Activated CD4-positive, alpha-beta T cell treated with anti-CD3 and anti-CD28 coated beads, Interleukin-2, Interleukin-6, amounts not matched to agents 100 ng/mL and 50 ng/mL, durations not matched to agents 16 hours and 8 hours (primary cell): ENCODE measurements at regions not wholly inside any gene's neighbourhood (a gene's known extent, or its start where the extent isn't known, plus 50 kb on each side); places are given as distances from the start of the nearest gene placed in this dataset.

Experiments used
- DNase-seq: peaks from one replicate; pipeline ENCODE4 v3.0.0-alpha.2; 2020

- no peak for DNase-seq
These were observed 495.1 kb downstream of the SOX6 start for GRCh38 chr11:15861256-15861655.

DNA sequence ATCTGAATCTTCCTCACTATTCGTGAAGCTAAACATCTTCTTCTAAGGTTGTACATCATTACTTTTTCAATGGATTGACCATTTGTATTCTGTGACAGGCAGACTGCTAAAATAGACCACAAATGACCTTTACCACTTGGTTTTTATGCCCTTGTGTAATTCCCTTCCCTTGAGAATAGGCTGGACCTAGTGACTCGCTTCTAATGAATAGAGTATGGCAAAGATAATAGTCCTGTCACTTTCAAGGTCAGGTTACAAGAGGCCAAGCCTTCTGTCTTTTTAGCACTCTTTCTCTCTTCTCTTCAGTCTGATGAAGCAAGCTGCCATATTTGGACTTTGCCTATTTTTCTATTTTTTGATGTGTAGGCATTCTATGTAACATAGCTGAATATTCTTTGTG, 492.9 kb downstream of the SOX6 start:
- no peak for DNase-seq

GRCh38 chr11:15864026-15864805, 492.1 kb downstream of the SOX6 start:
- no peak for DNase-seq

GRCh38 chr11:15865212-15865987, 490.9 kb downstream of the SOX6 start:
- no peak for DNase-seq

DNA sequence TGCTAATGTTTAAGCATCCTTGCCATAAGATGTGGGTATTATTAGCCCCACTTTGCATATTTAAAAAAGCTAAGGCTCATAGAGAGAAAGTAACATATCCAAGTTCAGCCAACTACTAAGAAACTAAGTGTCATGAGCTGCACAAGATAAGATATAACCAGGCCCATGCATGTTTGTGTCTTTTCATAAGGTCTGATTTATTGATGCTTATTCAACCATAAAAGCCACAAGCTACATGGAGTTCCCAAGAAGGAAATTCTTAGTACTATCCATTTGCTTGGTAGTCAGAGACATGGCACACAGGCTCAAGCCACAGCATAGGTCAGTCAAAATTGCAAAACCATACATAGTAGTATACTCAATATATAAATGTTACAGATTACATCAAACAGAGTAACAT, 488.5 kb downstream of the SOX6 start:
- DNase-seq = no peak

- no peak for DNase-seq
These were observed 485.4 kb downstream of the SOX6 start for GRCh38 chr11:15870911-15871310.

DNA sequence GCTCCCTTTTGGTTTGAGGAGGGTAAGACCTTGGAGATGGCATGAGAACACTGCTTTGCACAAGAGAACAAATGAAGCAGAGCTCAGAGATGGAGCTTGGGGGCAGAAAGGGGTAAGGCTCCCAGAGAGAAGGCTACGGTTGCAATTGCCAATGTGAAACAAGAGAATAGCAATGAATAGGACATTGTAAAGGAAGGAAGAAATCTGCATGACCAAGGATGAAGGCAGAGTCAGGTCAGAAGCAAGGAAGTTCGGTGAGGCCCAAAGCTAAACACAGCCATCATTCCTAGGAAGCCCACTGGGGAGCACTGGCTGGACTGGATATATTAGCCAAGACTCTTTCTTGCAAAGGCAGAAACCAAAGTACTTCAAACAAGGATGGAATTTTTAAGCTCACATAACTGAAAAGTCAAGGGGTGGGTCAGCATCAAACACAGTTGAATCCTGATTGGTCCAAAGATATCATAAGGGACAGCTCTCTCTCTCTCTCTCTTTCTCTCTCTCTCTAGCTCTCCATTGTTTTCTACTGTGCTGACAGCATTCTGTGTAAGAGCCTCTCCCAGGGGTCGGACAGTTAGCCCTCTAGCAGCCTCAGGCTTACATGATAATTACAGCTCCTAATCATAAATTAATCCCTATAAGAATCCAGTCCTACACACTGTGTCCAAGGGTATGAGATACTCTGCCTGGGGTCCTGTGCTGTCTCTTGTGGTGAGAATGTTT, 484.3 kb downstream of the SOX6 start:
- no peak for DNase-seq

DNA sequence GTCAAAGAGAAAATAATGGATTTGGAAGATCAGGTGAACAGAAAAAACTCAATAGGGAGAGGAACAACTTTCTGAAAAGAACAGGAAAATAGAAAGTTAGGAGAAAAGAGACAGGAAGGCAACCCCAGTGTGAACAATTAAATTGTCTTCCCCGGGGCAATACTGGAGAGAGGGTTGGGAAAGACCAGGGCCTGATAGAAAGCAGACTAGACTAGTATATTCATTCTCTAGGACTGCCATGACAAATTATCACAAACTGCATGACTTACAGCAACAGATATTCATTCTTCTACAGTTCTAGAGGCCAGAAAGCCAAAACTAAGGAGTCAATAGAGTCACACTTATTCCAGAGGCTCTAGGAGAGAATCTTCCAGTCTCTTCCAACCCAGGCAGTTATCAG, 482.8 kb downstream of the SOX6 start:
- DNase-seq = no peak

GRCh38 chr11:15874704-15875103, 481.6 kb downstream of the SOX6 start:
- no peak for DNase-seq

- DNase-seq = no peak
These were observed 481.0 kb downstream of the SOX6 start for GRCh38 chr11:15875393-15875792.

- DNase-seq = no peak
These were observed 480.4 kb downstream of the SOX6 start for GRCh38 chr11:15875943-15876342.

DNA sequence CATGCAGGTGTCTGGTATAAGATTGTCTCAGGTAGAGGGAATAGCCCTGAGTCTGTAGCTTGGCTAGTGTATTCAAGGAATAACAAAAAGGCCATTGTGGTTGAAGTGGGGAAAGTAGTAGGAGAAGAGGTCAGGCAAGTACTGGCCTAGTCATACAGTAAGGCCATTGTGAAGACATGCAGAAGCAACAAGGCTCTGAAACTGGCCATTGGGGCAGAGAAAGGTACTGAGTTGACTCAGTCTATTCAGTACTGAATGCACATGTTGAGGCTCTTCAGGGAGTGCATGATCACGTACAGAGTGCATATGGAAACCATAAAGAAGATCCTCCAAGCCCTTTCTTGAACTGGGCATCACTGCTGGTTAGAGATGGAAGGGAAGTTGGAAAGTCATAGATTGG, 477.6 kb downstream of the SOX6 start:
- no peak for DNase-seq

GRCh38 chr11:15880291-15880690, 476.1 kb downstream of the SOX6 start:
- DNase-seq = no peak

- no peak for DNase-seq
These were observed 473.4 kb downstream of the SOX6 start for GRCh38 chr11:15882876-15883454.

DNA sequence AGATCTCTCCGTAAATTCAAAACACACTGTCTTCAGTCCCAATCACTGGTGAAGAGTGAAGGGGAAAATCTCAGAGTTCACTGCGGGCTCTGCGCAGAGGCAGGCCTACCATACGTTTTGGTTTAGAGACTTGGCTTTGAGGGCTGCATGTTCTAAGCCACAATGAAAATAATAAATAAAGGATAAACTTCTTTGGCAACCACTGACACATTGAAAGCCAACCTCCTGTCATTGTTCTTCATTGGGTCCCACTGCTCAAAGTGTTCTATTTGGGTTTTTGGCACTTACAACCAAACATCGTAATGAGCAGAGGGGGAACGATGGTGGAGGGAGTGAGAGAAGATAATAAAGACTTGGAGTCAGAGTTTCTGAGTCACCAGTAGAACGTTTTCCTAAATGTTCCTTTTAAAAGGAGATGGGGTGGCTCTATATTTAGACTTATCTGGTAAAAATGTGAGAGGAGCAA, 472.9 kb downstream of the SOX6 start:
- no peak for DNase-seq

DNA sequence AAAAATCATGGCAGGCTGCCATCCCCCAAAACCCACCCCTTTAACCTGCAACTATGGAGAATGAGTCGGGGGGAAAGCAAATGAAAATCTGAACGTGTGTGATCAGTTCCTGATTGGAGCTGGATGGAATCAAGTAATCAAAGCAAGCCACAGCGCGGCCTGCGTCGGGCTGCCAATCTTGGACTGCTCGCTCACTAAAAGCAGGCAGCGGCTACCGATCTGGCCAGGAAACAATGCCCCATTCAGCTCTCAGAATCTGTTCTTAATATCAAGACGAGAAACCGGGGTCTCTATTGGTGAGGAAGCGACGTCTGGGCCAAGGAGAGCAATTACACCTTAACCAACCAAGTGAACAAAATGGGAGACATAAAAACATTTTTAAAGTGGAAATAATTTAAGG, 472.2 kb downstream of the SOX6 start:
- no peak for DNase-seq

- no peak for DNase-seq
These were observed 471.4 kb downstream of the SOX6 start for GRCh38 chr11:15884777-15885540.

DNA sequence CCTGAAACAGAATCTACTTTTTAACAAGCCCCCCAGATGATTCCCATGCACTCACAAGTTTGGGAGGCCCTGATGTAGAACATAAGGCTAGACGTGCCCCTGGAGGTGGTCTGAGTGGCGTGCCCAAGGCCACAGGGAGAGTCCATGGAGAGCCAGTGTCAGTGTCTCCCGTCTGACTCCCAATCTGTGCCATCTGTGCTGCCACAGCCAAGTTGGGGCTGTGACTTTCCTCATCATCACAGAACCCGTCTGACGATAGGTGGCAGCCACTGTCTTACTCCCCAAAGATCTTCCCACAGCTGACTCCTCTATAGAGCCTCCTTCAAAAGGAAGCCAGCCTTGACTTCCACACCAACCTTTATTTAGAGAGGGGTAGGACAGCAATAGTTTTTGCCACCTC, 470.5 kb downstream of the SOX6 start:
- no peak for DNase-seq

GRCh38 chr11:15886299-15886698, 470.0 kb downstream of the SOX6 start:
- DNase-seq = no peak

- DNase-seq = no peak
These were observed 469.5 kb downstream of the SOX6 start for GRCh38 chr11:15886866-15887265.

- no peak for DNase-seq
These were observed 467.6 kb downstream of the SOX6 start for GRCh38 chr11:15888556-15889345.
